HG02623 (cell line): ENCODE measurements at regions not wholly inside any gene's neighbourhood (a gene's known extent, or its start where the extent isn't known, plus 50 kb on each side); places are given as distances from the start of the nearest gene placed in this dataset.
"Not testable (repeated sequence)": the region's sequence is repeated elsewhere in the genome, so short reads cannot be mapped to it uniquely, and the experiment has no call there.

ENCODE experiments used
- ATAC-seq: cut with Tn5 transposase; IDR thresholded peaks from one replicate; pipeline ENCODE4 v1.9.1; 2021; ENCODE audit warnings: moderate library complexity; ENCODE audit not compliant: unreplicated experiment

GRCh38 chr2:65963303-65963702, 471.6 kb upstream of the MEIS1 start:
- not testable (repeated sequence) for ATAC-seq

- no peak for ATAC-seq
Measured at GRCh38 chr2:65960953-65961352, 474.0 kb upstream of the MEIS1 start.

GRCh38 chr2:65957886-65958285, 477.0 kb upstream of the MEIS1 start:
- ATAC-seq, result no peak

- ATAC-seq, result no peak
Measured at GRCh38 chr2:65957454-65957853, 477.5 kb upstream of the MEIS1 start.

- no peak for ATAC-seq
Measured at GRCh38 chr2:65955259-65955658, 479.7 kb upstream of the MEIS1 start.

- no peak for ATAC-seq
Measured at GRCh38 chr2:65952966-65953761, 481.8 kb upstream of the MEIS1 start.

GRCh38 chr2:65944213-65944612, 490.7 kb upstream of the MEIS1 start:
- ATAC-seq, result no peak

- ATAC-seq, result no peak
Measured at GRCh38 chr2:65943099-65943786, 491.7 kb upstream of the MEIS1 start.

- ATAC-seq, result no peak
Measured at GRCh38 chr2:65940856-65941255, 494.1 kb upstream of the MEIS1 start.

- no peak for ATAC-seq
Measured at GRCh38 chr2:65939687-65940086, 495.2 kb upstream of the MEIS1 start.

GRCh38 chr2:65937379-65938160, 497.4 kb upstream of the MEIS1 start:
- no peak for ATAC-seq

- no peak for ATAC-seq
Measured at GRCh38 chr2:65934992-65935629, 499.8 kb upstream of the MEIS1 start.

GRCh38 chr2:65932571-65932970, 500.2 kb upstream of the SPRED2 start:
- ATAC-seq, result no peak

- ATAC-seq, result no peak
Measured at GRCh38 chr2:65931056-65931455, 498.7 kb upstream of the SPRED2 start.

- ATAC-seq, result no peak
Measured at GRCh38 chr2:65930259-65930658, 497.9 kb upstream of the SPRED2 start.

- not testable (repeated sequence) for ATAC-seq
Measured at GRCh38 chr2:65929664-65930063, 497.3 kb upstream of the SPRED2 start.

- ATAC-seq, result no peak
Measured at GRCh38 chr2:65922794-65923193, 490.4 kb upstream of the SPRED2 start.

GRCh38 chr2:65922030-65922429, 489.6 kb upstream of the SPRED2 start:
- ATAC-seq, result peak; percentile 85

GRCh38 chr2:65921116-65921515, 488.7 kb upstream of the SPRED2 start:
- ATAC-seq, result no peak

GRCh38 chr2:65920659-65921058, 488.3 kb upstream of the SPRED2 start:
- ATAC-seq, result no peak

- ATAC-seq, result no peak
Measured at GRCh38 chr2:65919550-65920188, 487.3 kb upstream of the SPRED2 start.
